Left renal cortex interstitium (tissue), 4 donors: ENCODE measurements at regions not wholly inside any gene's neighbourhood (a gene's known extent, or its start where the extent isn't known, plus 50 kb on each side); places are given as distances from the start of the nearest gene placed in this dataset.

Experiments used
- DNase-seq, 4 donors: peaks; one replicate each; pipeline ENCODE4 v3.0.0-alpha.2; 2013; ENCODE audit warnings: low read depth in 4 of 4, low spot score in 2 of 4, missing footprints in 1 of 4

- no peak for DNase-seq
These were observed 616.9 kb downstream of the AJAP1 start for GRCh38 chr1:5271264-5271663.

DNA sequence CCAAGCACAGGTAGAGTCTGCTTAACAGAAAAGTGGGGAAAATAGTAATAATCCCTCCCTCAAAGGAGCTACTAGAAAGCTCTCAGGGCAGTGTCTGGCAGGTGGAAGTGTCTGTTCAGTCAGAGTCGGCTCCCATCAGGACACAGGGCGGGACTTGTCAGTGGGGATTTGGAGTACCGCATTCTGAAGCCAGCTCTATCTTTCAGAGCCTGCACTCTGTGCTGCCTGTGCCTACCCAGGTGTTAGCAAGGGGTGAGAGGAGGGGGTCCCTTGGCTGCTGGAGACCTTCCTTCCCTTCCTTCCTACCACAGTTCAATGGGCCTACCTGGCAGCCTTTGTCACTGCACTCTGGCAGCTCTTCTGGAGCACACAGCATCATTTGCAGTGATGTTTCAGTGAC is 615.5 kb downstream of the AJAP1 start:
- no peak for DNase-seq

DNA sequence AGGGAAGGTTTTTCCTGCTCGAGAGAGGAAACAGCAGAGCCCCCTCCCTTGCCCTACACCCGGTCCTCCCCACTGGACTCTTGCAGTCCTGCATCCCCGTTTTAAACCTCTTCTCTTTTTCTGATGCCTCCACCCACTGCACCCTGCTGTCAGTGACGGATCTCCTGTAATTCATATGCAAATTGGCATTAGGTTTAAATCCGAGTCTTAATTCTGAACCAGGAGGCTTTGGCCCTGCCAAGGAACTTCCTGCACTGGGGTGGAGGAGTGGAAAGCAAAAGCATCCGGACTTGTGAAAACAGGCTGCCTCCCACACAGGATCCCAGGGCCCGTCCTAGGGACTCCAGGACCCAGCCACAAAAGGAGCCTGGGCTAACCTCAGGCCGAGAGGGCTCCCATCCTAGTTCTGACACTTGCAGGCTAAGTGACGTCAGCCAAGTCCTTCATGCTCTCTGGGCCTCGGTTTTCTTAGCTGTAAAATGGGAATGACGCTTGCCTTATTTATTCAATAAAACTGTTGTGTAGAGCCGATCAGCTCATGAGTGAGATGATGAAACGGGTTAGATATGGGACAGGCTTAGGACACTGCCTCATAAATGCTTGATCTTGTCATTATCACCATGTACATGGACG is 613.3 kb downstream of the AJAP1 start:
- DNase-seq, result no peak

DNA sequence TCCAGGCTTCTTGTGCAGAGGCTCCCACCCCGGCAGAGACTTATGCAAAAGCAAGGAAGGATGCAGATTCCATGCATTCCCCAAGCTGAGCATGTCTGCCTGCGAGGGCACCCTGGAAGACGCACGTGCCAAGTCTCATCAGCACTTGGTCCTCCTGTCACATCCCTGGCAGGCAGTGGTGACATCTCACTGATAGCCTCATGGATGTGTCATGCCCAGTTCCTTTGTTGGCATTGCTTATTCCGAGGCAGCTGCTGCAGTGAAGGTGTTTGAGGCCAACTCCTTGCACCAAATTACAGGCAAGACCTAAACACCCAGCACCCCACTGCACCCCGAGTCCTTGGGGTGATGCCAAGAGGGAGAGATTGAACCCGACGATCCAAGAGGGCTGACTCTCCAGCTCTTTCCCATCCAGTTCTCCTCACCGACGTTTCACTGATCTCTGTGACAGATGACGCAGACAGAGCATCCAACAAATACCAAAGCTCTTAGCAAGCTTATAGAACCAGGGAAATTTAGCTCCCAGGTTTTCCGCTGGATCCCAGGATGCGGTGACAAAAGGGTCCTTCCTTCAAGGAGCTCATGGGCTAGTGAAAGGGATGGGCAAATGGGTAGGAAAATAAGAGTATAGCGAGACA is 611.1 kb downstream of the AJAP1 start:
- no peak for DNase-seq

DNA sequence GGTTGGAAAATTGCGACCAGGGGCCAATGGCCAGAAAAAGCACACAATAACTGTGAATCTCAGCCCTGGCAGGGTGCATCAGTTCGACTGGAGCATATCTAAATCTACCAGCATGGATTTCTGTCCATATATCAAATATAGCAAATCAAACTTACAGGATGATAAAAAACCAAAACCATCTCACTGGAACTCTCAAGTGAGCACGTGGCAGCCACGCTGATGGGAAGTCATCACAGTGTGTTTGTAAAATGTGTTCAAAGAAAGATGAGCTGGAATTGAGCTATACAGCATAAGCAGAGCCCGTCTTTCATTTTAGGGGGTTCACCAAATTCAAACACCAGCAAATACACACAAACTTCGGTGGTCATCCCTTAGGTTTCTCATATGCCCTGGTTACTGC is 610.1 kb downstream of the AJAP1 start:
- no peak for DNase-seq

GRCh38 chr1:5256793-5257192 is 602.4 kb downstream of the AJAP1 start:
- no peak for DNase-seq

GRCh38 chr1:5254975-5255374 is 600.6 kb downstream of the AJAP1 start:
- DNase-seq, result no peak

GRCh38 chr1:5254131-5254725 is 599.8 kb downstream of the AJAP1 start:
- DNase-seq, result no peak

DNA sequence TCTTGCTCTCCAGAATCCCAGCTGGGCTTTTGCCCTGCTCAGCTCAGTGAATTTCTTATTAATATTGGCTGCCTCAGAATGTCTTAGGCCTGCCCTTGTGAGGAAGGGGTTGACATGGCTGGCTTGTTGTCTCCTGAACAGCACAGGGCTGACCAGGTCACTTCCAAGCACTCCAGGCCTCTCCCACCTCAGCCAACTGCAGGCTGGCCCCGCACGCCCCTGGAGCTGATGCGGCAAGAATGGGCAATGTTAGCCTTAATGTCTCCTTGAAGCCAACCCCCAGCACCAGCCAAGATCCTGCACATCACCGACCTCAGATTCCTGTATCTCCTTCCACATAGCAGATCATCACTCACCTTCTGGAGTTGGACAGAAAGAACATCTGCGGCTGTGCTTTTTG is 598.6 kb downstream of the AJAP1 start:
- no peak for DNase-seq

- DNase-seq, result no peak
These were observed 595.9 kb downstream of the AJAP1 start for GRCh38 chr1:5250336-5250735.

DNA sequence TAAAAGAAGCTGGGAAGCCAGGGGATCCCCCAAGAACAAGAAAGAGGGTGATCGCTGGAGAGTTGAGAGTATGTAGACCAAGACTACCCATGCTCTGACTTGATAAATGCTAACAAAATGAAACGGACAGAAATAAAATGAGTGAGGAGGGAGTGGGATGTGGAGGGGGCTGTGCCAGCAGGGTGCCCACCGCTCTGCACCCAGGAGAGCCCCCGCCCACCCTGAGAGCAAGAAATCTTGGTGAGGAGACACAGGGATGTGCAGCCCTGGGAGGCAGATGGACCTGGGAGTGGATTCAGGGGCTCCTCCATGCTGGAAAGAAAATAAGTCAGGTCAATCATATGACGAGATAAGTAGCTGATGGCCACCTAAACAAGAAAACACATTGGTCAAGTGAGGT is 590.9 kb downstream of the AJAP1 start:
- DNase-seq, result no peak

GRCh38 chr1:5244631-5245285 is 590.3 kb downstream of the AJAP1 start:
- DNase-seq, result no peak

DNA sequence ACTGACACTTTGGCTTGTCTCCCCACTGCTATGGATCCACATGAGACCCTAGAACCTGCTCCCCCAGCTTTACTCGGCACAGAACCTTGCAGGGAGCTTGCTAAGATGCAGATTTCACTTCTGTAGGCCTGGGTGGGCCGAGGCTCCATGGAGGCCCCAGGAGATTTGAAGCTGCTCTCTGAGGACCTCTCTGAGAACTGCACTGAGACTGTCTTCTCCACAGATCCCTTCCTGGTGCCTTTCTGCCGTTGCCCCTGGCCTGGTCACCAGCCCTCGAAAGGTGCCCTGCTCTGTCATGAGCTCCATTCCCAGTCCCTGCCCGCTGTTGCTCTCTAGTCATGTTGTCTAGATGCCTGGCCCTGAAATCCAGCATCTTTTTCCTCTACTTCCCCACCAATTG is 588.4 kb downstream of the AJAP1 start:
- no peak for DNase-seq

- DNase-seq, result no peak
These were observed 585.5 kb downstream of the AJAP1 start for GRCh38 chr1:5239911-5240310.

DNA sequence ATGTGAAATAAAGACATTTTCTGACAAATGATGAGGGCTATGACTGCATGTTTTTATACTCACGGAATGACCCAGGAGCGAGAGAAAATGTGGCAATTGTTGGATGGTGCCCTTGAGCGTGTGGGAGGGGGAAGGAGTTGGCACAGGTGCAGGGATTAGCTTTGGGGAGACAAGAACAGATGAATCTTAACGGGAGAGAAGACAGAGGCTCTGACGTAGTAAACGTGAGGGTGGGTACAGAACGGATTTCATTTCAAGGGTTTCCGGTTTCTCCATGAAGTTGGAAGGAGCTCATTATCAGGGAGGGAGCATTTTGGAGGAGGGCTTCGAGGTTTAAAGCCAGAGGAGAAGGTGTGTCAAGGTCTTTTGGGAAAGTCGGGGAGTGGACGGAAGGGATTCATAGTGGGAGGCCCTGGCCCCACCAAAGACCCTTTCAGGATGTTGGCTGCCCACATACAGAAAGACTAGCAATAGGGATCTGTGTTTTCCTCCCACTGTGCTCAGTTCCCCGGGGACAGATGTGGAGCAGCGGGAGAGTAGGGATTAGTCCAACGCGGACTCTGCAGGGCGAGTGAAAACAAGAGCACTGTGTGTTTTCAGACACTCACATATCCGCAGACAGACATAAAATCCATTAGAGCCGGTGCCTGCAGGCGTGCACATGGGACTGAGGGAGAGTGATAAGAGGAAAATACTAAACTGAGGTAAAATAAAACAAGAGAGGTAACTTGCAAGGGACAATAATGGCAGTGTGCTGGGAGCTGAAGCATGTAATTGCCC is 584.1 kb downstream of the AJAP1 start:
- DNase-seq, result no peak

DNA sequence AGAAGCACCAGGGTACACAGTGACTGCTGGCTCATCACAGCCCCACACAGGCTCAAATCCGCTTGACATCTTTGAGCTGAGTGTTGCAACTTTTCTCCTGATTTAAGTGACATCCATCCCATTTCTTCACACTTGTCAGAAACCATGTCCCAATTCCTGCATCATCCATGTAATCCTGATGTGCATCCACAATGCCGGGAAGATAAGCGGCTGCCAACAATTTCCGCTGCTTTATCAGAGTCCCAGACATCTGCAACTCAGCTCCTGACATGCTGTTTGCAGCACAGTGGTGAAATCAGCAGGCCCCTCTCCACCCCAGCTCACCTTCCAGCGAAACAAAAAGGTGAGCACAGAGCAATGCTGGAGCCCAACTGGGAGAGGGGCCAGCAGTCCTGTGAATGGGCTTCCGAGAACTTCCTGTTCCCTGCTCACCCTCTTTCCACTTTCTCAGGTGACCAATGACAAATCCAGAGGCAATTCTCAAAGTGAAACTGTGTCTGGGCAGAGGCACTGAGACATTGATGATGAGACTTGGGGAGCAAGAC is 581.0 kb downstream of the AJAP1 start:
- DNase-seq, result no peak

- DNase-seq, result no peak
These were observed 578.1 kb downstream of the AJAP1 start for GRCh38 chr1:5232537-5232936.

DNA sequence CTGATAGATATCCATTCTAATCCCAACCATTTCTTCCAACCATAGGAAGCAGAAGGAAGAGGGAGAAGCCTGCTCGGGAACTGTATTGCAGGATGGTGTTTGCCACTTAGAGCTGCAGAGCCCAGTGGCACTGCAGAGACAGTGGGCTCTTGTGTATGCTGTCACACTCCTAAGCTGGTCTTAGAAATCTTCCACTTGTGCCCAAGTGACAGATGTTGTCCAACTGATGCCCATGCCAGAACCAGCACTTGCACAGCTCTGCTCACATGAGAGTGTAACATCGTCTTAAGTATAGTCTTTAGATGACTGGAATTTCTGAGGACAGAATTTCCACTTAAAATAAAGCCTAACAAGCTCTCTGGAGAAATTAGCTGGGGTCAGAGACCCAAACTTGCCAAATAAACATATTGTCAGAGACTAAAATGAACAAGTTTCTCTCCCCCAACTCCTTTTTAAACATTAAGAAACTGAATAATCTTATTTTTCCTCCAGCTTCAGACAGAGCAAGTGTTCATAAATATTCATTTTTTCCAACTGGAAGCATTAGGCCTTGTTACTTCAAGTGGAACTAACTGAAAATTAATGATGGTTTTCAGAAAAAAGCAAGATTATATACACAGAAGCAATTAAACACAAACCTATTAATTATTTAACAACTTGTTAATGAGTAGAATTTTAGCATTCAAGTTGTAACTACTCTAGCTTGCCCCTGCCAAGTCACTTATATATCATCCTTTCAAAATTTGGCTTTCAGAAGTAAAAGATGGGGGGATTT is 577.3 kb downstream of the AJAP1 start:
- no peak for DNase-seq

- DNase-seq, result no peak
These were observed 572.7 kb downstream of the AJAP1 start for GRCh38 chr1:5227114-5227513.
